HG02852 (cell line): ENCODE measurements at regions not wholly inside any gene's neighbourhood (a gene's known extent, or its start where the extent isn't known, plus 50 kb on each side); places are given as distances from the start of the nearest gene placed in this dataset.

Source experiments
- ATAC-seq: cut with Tn5 transposase; IDR thresholded peaks from one replicate; pipeline ENCODE4 v1.9.1; 2021; ENCODE audit warnings: mild to moderate bottlenecking, moderate library complexity; ENCODE audit not compliant: unreplicated experiment

DNA sequence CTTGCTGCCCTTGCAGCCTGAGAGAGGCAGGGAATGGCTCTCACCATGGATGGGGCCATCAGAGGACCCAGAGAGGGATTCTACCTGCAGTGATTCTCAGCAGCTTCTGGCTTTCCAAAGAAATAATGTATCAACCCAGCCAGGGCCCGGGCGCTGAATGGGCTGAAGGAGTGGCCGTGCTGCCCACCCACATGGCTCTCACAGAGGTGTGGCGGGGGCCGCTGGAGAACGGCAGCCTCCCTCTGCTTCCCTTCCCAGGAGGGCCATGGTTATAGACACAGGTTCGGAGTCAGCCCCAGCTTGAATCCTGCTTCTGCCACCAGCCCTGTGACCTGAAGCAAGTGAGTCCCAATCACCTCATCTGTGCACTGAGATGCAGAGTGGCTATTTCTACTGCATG is 82.7 kb downstream of the THAP12 start:
- no peak for ATAC-seq

DNA sequence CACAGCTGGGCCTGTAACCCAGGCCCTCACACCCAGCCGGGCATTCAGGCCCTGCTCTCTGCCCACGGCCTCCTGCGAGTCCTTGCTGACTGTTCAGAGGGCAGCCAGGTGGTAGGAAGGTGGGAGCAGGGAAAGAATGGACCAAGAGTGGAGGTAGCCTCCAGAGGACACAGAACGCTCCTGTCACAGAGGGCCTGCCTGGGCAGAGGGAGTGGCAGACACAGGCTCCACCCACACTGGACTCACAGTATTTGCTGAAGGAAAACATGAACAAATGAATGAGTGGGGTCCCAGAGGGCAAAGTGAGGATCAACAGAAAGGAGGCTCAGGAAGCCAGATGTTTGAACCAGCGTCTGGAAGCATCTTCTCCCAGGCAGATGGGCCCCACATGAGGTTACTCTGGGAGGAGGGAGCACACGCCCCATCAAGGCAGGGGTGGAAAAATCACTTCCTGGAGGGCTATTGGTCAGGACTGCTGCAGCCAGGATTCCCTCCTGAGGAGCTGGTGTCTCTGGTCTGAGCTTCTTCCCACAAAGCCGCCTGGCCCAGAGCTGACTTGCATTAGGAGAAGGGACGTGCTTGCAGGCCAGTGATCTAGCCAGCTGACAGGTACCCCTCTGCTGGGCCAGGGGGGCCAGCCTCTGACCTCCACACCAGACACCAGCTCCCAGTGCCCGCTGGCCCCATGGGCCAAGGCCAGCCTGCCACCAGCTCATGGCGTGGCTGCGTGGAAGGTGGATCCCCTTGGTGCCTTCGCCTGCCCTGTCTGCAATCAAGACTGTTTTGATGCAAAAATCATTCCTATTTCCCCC is 84.0 kb downstream of the THAP12 start:
- ATAC-seq = no peak

DNA sequence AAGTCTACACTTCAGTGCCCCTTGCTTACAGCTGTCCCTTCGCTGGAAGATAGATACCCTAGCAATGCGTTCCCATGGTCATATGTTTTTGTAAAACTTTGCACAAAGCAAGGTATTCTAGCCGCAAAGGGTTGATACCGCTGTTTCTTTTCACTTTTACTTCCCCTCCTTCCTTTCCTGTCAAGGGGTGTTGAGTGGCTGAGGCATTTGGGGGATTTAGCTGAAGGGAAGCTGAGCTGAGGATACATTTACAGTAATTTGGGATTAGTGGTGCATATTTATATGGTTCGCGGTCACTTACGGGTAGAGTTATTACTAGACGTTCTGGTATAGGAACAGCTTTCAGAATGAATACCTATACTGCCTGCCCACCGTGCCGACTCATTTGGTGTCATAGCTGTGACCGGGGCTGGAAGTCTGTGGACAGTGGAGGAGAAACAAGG is 86.9 kb upstream of the WNT11 start:
- ATAC-seq = peak; percentile 76

DNA sequence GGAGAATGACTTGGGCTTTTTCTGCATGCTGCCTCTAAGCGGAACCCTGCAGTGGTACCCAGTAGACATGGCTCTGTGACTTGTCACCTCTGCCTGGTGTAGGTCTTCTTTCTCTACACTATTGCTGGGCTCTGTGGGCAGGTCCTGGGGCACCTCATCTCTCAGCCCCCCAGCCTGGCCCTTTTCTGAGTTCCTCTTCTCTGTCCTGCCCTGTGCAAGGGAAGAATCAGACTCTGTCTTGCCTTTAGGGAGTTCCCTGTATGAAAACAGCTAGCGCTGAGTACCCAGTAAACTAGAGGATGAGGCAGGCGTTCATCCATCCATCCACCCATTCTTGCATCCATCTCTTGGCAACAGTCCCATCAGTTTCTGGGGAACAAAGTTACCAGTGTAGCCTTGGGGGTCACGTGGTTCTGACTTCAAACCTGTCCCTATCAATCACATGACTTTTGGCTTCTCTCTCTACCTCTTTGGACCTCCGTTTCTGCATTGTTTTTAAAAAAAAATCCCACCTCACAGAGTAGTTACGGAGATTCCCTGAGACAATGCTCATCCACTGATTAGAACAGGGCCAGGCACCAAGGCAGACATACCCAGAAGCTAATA is 86.4 kb upstream of the WNT11 start:
- no peak for ATAC-seq

DNA sequence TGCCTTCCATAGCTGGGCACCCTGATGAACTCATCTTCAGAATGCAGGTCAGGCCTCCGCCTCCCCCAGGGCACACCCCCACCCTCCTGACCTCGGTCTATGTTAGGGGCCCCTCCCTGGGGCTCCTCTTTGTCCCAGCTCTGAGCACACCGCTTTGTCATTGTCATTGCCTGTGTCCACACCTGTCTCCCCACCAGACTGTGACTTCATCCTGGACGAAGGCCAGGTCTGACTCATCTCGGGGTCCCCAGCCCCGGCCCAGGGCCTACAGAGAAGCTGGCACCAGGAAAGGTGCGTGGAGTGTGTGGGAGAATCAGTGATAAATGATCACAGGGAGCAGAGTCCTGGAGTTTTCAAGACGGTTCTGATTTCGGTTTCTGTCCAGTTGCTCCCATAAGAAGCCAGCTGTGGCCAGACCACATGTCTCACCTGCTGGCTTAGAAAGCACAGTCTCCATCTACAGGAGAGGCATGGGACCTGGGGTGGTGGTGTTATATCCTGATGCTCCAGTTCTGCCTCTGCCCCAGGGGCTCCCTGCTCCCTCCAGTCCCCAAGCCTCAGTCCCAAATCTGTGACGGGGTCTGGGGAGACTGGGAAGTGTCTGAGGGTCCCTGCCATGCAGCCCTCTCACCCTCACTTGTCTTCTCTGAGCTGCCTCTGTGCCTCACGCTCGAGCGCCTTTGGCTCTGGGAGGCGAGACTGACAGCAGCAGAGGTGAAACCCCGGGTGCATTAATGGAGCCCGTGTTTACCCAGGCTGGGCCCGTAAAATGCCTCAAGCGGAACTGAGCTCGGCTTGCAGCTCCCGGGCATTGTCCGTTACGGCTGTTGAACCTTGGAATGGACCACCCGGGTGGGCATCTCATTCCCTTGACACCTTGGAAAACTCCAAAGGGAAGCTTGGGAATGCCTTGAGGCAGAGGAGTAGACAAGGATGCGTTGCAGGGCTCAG is 85.5 kb upstream of the WNT11 start:
- ATAC-seq = no peak

DNA sequence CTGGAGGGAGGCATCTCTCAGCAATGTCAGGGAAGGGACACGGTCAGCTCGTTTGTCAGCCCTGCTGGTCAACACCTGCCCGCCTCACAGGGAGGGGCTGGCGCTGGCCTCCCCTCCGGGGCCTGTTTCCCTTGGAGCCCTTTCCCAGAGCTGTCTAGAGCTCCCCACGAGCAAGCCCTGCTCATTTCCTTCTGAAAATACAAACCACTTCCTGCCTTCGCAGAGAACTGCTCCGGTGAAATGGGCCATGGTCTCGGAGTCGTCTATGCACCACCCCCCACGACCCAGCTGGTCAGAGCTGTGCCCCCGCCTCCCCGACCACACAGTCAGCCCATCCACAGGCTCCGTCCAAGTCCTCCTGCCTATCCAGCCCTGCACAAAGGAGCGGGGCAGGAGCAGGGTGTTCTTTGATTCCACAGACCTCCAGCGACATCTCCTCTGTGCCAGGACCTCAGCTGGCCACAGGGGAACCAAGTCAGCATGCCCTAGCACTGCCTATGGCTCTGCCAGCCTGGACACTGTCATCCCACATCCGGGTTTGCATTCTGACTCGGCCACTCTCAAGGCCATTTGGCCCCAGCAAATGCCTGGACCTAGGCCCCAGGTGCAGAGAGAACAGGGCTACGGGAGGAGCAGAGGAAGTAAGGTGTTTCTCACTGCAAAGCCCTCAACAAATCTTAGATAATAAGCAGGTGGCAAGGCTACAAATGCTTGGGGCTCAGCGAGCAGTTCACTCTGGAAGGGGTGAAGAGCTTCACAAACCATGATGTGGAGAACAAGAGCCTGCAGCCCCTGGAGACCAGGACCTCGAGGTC is 82.1 kb upstream of the WNT11 start:
- ATAC-seq = no peak

DNA sequence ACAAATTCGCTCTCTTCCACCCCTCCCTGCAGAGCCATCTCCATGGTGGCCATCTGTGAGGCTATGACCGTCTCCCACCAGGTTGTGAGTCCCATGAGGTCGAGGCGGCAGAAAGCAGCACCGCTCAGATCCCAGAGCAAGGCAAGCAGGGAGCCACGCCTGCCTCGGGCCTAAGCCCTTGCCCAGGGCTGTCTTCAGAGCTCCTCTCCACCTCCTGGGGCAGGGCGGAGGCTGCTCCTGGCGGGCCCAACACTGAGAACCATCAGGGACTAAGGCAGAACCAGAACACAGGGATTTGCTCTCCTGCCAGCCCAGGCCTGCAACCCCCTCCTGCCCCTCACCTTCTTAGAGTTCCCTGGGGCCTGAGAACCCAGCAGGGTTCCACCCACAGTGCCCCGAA is 80.9 kb upstream of the WNT11 start:
- no peak for ATAC-seq

DNA sequence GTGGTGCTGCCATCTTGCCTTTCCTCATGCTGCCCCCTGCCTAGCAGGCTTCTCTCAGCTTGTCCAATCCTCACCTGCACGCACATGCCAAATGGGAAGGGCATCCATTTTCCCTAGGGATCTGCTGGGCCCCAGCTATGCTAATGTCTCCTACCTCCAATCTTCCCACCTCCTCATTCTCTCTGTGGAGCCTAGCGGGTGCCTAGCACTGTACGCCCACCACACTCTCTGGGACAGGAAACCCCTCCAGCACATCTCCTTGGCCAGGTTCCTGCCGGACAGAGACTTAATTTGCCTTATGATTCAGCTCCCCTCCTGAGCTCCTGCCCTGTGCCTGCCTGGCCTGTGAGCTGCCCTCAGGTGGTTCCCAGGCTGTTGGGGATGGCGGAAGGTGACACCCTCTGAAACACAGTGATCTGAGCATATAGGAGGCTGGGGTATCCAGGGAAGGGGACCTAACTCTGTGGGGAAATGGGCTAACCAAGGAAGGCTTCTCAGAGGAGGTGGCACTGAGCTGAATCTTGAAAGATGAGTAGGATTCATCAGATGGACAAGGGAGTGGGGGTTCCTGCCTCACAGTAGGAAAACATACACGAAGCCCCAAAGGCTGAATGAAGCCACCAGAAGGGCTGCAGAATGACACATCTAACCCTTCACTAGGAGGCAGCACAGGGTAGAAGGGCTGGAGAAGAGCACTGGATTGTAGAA is 79.2 kb upstream of the WNT11 start:
- ATAC-seq = no peak

DNA sequence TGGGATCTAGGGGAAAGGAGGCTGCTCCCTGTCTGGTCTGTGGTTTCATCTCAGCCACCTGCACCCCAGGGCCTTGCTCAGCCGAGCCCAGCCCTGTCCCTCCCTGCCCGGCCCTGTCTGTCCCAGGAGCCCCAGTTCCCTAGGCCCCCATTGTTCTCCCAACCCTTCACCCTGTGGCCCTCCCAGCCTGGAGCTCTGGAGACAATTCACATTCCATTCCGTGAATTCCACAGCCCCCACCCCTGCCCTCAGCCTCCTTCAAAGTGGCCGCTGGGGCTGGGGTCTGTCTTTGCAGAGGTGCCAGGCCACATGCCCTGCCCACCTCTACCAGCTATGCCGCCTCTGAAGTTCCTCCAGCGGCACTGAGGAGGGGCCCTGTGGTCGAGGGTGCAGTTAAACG is 77.9 kb upstream of the WNT11 start:
- ATAC-seq = no peak

DNA sequence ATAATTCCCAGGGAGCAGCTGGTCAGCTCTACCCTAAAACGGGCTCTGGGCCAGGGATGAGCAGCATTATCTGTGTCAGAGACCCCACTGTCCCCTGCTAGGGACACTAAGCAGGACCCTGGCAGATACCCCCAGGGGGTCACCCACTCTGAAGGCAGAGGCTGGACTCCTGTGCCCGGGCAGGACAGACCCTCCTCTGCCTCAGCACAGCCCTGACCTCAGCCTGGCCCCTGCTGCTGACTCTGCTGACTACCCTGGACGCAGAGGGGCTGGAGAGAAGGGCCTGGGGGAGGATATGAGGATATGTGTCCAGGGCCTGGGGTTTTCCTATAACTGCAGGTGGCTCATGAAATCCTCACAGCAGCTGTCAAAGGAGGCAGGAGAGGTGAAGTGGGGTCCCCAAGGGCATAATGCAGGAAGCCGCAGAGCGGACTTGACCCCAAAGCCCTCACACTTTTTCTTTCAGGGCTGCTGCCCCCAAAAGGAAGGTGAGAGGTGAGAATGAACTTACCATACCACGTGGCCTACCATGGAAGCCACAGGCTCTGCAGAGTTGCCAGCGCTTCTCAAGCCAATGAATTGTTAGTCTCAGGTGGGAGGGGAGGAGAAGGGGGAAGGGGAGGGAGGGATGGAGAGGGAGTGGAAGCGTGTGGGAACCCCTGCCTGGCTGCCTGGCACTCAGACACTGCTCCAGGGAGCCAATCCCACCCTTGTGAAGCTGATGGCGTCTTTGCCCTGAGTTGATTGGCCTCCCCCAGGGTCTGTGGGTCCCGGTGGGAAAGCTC is 76.7 kb upstream of the WNT11 start:
- no peak for ATAC-seq

DNA sequence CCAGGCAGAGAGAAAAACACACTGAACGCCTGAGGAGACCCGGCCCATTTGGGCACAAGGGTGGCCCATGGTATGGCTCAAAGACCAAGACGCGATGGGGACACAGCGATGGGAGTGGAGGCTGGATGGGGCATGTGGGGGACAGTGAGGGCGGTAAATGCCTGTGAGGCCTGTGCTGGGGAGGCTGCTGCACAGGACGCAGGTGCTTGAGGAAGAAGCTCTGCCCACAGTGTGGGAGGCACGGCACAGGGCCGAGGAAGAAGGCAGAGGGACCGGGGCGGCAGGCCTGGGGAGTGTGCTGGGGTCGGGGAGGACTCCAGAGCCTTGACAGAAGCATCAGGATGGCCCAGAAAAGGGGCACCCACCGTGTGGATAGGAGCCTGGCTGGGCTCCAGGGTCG is 75.9 kb upstream of the WNT11 start:
- ATAC-seq = no peak

DNA sequence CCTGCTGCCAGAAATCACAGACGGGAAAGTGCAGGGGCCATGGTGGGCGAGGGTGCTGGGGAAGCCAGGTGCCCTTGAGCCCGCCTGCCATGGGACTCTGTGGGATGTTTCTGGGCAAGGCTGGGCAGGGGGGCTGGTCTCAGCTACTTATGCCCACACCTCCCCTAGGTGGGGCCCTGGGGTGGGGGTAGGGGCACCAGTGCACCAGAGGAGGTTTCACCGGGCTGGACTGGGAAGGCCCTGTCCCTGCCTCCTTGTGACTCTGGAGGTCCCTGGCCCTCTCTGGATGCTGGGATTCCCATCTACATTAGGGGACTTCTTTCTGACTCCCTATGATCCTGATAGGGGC is 75.2 kb upstream of the WNT11 start:
- ATAC-seq = no peak

DNA sequence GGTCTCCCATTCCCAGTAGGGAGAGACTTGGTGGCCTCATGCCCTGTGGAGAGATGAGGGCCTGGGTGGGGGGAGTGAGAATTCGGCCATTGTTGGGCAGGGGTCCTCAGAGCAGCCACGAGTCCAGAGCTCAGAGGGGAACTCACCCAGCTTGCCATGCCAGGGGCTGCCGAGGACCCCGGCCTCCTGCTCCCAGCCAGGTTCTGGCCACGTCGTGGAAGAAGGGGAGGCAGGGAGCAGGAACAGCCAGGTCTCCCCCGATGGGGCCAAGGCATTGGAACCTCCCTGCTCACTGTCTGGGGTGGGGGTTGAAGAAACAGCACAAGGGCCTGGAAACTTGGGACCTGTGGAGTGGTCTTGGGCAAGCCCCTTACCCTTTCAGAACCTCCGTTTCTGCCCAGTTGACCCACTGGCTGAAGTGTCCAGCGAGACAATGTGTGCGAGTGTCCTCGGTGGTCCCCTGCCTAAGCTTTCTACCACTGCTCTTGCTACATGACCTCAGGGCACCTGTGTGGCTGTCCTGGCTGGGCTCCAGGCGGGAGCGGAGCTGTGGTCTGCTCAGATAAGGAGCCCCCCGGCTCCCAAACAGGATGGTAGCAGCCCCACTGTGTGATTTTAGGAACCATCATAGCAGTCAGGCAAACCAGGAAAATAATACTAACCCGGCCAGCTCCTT is 74.7 kb upstream of the WNT11 start:
- no peak for ATAC-seq

DNA sequence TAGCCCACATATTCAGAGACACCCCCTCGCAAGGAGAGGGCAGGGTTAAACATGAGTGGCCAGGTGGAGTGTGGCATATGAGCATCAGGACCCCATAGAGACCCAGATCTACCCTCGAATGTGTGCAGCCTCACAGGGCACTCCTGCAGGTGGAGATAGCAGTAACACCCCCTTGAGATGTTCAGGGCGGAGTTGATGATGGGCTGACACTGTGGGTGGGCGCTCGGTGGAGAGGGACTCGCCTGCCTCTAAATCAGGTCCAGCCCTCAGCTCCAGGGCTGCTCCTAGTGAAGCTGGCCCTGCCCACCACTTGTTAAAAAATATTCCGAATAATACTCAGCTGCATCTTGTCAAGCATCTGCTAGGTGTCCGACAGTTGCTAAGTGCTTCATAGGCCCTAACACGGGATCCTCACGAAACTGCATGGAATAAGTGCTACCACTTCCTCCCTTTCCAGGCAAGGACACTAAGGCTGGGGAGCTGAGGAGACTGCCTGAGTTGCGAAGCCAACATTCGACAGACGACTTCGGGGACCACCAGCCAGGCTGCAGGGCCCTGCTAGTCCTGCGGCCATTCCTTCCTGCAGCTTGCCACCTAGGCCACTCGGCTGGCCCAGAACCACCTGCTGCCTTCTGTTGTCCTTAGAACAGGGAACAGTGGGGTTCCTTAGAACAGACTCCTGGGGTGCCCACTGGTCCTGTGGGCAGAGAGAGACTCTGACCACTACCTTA is 74.0 kb upstream of the WNT11 start:
- ATAC-seq = no peak

DNA sequence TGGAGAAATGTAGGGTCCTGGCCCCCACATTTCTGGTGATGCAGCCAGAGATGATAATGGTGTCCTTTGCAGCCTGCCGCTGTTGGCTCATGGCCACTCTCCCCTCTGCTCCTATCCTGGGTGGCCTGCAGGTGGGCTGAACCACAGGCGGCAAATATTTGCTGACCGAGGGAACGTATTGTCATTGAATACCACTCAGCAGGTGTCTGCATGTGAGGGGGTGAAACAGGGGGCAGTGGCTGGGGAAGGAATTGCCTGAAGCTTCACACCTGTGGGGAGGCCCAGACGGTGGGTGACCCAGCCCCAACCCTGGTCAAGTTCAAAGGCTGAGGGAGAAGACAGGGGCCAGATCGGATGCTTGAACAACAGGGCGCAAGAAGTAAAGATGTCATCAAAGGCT is 73.3 kb upstream of the WNT11 start:
- no peak for ATAC-seq

DNA sequence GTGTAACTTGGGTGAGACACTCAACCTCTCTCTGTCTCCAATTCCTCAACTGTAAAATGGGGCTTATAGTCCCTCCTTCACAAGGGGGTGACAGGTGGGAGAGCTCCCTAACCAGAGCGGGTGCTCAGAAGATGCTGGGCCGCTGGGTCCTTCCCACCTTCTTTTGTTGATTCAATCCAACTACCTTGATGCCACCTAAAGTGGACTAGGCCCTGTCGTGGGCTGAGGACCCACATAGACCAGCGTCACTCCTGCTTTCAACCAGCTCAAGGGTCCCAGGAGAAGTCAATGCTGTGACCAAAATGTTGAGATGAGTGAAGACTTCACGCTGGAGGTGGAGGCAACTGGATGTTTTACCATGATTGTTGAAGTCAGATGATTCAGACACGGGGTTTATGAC is 72.7 kb upstream of the WNT11 start:
- no peak for ATAC-seq

DNA sequence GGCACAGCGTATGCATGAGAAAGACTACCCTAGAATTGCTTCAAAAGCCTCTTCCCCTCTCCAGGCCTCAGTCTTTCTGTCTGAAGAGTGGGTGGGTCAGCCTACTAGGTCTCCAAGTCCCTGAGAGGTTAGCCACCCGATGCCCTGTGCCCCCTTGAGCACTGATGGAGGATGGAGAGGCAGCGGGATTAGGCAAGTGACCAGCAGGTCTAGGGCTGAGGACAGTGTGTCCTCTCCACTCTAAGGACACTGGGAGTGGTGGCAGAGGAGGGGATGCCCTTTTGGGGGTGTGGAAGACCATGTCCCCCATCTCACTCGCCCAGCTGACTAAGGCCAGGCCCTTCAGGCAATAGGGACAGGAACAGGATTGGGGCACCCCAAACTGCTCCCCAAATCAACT is 72.2 kb upstream of the WNT11 start:
- ATAC-seq = no peak
